NOMO-1 treated with dmso at 0.1 percent for 144 hours (cell line): ENCODE measurements at regions not wholly inside any gene's neighbourhood (a gene's known extent, or its start where the extent isn't known, plus 50 kb on each side); places are given as distances from the start of the nearest gene placed in this dataset.

Experiments used
- DNase-seq: peaks from one replicate; lab custom pipeline; 2025; ENCODE audit not compliant: unreplicated experiment; lab: John Stamatoyannopoulos, UW

DNA sequence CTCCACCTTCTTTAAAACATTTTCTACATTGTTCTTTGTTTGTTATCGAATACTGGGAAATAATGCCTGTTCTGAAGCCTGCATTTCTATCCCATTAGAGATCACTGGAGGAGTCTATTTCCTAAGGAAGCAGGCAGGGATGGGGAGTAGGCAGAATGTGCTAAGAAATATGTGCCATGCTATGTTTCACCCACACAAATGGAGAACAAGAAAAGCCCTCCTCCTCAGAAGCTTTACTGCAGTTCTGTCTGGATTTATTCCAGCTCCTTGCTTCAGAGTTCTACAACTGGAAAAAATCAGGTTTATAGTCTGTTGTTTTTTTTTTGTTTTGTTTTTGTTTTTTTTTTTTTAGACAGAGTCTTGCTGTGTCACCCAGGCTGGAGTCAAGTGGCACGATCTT lies 825.1 kb downstream of the SLC4A3 start:
- no peak for DNase-seq

DNA sequence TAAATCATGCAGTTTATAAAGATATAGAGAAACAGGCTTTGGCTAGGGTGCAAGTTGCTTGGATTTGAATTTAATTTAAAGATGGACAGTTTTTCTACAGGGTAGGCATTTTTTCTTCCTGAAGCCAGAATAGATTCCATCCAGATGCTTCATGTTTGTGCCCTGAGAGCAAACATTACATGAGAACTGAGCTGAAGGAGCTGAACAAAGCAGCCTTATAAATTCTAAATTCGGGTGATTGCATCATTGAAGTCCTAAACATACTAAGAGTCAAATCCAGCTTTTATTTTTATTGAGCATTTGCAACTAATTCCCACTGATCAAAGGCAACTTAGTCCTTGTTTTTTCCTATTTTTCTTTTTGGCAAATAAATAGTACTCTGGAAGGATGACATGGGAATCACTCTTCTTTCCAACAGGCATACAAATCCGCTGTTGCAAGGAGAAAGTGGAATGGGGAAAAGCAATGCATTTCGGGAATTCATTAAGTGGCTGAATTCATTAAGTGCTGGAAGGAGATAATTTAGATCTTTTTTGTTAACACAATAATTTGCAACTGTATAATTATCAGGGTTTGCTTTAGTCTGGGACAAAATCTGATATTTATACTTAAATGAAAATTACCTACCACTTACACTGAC lies 828.0 kb downstream of the SLC4A3 start:
- no peak for DNase-seq

DNA sequence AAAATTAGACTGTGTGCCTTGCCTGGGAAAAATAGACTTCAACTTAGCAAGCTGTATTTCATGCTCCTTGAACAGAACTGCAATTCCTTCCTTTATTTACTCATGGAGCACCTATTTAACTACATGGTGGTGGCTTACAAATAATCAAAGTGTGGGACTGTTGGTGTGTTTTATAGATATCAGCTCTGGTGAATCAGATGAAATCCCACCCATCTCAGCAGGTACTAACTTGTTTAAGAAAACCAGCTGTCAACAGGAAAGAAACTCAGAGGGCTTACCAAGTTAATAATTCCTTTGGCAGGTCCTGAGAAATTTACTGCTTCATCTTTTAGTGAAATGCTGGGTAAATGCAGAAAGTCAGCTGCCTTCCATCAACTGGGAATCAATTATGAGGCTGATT lies 830.6 kb downstream of the SLC4A3 start:
- no peak for DNase-seq

DNA sequence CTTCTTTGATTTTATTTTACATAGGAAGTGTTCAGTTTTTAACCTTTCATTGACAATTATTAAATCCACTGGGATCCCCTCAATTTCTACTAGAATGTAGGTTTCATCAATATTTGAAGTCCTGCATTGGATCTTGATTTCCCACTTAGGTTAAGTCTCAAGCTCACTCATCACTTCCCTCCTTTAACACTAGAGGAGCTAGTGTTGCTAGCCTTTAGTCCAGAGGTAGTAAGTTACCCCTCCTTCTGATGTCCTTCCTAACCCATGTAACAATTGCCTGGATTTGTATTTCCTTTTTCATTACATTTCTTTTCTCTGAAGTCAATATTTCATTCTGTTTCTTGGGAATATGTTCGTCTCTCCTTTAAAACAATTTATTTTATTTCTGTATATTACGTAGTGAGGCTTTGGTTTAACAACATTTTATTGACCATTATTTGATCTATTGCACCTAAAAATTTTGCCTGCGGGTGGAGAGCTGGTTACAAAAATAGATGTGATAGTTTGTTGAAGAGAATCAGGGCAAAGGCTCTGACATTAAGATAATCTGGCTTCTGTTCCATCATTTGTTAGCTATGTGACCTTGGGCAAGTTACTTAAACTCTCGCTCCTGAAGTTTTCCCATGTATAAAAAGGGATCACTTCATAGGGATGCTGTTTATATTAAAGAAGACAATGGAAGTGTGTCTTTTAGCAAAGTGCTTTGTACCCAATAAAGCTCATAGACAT lies 833.0 kb downstream of the SLC4A3 start:
- DNase-seq, result no peak

DNA sequence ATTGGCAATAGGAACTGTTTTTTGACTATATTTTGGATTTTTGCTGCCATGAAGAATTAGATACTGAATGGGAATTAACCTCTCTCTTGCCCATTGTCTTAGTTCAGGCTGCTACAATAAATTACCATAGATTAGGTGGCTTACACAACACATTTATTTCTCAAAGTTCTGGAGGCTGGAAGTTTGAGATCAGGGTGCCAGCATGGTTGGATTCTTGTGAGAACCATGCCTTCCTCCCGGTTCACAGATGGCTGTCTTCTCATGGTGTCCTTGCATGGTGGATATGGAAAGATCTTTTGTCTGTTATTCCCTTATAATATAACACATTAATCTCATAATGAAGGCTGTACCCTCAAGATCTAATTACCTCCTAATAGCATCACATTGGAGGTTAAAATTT lies 836.4 kb downstream of the SLC4A3 start:
- DNase-seq, result no peak

DNA sequence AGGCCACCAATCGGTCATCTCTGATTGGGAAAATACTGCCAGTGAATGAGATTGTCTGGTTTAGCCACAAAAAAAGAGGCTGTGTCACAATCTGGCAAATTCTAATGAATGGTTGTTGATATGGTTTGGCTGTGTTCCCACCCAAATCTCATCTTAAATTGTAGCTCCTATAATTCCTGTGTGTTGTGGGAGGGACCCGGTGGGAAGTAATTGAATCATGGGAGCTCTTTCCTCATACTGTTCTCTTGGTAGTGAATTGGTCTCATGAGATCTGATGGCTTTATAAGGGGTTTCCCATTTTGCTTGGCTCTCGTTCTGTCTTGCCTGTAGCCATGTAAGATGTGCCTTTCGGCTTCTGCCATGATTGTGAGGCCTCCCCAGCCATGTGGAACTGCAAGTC lies 838.3 kb downstream of the SLC4A3 start:
- DNase-seq, result no peak

DNA sequence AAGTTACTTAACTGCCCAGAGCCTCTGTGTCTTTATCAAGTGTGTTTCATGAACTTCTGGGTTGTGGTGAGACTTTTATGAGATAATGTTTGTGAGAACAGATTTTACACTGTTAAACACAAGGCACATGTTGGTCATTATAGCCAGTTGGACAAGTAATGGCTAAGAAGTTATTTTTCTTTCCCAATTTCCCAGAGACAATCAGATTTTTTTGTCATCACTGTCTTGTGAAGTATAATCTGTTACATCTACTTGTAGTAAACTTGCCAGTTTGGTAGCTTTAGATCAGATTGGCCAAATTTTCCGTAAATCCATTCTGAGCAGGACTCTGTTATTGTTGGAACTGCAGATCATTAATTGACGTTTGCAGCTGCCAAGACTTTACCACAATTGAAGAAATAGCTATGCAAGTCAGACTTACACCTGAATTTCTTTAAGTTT lies 838.8 kb downstream of the SLC4A3 start:
- no peak for DNase-seq

DNA sequence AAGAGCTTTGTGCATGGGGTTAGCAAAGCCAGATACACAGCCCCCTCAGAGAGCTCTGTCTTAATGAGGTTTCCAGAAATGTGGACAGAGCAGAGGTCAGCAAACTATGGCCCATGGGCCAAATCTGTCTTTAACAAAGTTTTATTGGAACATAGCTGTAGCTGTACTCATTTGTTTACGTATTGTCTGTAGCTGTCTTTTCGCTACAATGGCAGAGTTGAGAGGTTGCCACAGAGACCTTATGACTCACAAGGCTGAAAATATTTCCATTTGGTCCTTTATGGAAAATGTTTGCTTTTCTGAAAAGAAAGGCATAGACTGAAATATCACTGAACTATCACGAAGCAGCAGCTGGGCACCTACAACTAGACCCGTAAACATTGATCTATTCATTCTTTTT lies 841.8 kb downstream of the SLC4A3 start:
- DNase-seq, result no peak

DNA sequence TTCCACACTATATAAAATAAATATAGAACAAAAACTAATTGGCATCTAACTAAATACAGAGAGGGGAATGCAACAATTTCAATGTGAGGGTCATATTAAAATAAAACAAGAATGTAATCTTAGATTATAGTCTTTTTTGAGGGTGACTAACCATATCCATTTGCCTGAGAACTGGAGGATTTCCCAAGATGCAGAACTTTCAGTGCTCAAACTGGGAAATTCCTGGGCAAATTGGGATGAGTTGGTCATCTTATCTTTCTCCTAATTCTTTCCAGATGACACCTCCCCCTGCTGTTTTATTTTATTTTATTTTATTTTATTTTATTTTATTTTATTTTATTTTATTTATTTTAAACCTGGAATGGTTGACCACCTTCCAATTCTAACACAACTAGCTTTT lies 846.2 kb downstream of the SLC4A3 start:
- DNase-seq, result no peak

DNA sequence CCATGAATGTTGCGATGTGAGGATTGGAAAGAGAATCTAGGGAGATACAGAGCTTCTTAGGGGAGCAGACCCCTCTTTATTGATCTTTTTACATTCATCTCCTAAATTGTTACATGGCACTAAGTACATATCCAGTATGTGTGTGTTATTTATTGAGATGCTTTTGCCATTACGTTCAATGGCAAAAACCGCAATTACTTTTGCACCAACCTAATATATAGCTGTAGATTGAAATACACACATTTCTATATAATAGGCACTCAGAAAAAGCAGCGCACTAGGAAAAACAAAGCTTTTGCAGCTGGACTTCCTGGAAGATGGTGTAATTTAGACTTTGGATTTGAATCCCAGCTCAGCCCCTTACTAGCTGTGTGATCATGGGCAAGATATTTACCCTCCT lies 849.4 kb downstream of the SLC4A3 start:
- no peak for DNase-seq

DNA sequence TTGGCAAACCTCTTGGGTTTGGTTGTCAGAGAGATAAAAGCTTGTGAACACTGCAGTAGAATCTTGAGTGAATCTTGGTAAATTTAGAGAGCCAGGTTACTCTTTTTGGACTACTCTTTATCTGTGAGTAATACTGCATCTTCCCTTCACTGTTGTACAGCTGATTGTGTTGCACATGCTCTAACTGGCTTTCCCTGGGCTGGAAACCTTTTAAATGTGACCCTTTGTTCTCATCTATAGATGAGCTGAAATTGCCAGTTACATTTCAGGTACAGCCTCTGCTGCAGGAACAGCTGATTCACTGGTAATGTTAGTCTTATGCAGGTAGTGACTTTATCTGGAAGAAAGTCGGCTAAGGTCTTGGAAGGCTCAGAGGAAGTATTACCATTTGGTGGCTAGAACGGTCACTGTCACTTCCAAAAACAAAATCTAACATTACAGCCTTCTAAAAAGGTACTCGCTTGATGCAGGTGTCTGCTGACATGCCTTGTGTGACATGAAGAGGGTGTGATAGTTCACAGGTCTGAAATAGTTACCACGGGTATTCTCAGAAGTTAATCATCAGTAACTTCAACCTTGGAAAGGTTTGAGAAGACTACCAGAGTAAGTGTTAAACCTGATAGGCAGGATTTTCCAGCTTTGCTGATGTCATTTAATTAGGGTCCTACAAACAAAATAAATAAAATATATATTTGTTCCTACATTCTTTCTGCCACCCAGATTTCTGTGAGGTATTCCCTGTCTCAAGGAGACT lies 851.1 kb downstream of the SLC4A3 start:
- DNase-seq, result no peak

DNA sequence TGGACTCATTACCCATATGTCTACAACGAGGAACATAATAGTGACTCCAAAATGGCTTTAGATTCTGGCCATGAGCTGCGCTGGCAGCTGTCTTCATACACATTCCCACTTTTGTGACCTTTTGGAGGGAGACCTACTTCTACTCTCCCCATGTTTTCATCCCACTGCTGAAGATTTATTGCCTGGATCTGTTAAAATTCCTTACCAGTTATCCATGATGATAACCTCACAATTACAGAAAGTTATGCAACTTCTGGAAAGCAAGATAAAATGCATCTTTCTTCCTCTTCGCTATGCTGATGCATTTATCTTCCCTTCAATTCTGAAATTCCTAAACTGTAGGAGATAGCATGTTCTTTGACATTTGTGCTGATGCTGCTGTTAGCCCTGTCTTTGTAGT lies 855.3 kb downstream of the SLC4A3 start:
- DNase-seq, result no peak

DNA sequence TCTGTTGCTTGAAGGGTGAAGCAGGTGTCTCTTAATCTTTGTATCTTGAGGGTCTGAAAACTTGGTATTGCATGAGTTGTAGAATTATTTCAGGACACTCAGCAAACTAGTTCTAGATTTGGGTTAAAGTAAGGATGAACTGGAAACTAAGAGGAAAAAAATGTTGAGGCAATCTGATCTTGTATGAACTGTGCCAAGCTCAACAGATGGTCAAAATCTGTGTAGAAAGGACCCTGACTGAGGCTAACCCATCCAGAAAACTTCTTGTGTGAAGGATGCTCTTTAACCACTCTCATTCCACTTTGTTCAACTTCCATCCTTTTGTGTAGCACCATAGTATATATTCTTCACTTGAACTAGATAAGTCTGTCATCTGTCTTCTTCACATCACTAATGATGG lies 861.7 kb downstream of the SLC4A3 start:
- no peak for DNase-seq

DNA sequence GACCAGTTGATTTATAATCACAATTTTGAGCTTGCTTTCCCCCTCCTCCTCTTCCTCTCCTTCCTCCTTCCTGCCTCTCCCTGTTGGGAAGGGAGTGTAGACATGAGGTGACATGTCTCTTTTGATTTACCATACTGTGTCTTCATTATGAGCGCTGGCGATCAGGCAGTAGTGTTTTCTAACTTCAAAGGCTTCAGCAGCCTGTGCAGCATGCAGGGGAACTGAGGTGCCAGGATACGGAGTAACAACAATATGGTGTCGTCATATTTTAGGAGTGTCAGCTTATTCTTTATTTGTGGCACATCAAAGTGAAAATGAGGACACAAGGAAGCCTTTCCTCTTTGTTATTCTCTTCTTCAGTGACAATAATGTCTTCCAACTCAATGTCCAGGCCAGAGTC lies 864.2 kb downstream of the SLC4A3 start:
- DNase-seq, result no peak

DNA sequence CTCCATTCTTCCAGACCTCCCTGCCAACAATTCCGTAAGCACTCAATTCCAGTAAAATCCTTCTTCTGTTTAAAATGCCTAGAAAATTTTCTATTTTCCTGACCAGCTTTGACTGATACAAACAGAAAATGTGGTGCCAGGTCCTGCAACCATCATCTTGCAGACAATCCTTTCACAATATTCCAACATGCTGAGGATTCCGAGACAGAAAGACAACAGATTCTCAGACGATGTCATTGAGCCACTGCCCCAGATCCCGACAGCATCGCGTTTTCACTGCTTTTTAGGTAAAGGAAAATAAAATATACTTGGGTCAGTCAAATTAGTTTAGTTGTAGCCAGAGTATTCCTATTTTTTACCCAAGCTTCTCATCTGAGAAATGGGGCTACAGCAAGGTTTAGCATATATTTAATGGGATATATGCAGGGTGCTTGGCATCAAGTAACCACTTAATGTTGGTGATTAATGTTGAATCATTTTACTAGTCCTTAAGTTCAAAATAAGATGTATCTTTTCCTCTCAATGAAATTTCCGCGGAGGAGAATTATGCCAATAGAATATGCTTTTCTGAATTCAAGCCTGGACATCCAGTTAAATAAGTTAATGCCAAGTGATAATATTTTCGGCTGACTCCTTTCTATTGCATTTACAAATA lies 866.6 kb downstream of the SLC4A3 start:
- no peak for DNase-seq

DNA sequence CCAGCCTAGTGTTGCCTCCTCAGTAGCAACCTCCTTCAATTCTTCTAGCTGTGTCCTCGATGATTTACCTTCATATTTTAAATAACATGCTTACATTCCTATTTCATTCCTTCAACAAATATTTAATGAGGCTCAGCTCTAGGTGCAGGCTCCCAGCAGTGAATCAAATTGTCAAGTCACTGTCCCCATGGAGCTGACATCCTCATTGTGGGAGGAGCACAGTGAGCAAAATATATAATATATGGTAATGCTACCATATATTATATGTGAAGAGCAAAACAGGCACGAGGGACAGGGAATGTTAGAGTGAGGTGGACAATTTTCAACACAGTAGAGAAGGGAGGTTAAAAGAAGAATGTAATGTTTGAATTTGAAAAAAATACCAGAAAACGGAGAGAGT lies 869.1 kb downstream of the SLC4A3 start:
- no peak for DNase-seq

DNA sequence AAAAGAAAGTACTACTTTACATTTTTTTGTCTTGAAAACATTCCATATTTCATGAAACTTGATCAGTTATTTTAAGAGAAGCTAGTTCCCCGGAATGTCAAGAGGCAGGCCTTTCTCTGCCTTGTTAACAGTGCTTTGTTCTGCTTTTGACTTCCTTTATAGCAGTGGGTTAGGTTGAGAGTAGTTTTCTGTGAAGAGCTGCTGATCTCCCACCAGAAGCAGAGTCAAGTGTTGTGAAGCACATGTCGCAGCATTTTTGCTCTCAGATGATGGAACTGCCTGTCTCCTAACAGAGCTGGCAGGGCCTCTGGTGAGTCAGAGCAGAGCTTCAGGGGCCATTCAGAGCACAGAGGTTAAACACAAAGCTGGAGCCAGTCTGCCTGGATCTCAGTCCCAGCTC lies 871.8 kb downstream of the SLC4A3 start:
- no peak for DNase-seq

DNA sequence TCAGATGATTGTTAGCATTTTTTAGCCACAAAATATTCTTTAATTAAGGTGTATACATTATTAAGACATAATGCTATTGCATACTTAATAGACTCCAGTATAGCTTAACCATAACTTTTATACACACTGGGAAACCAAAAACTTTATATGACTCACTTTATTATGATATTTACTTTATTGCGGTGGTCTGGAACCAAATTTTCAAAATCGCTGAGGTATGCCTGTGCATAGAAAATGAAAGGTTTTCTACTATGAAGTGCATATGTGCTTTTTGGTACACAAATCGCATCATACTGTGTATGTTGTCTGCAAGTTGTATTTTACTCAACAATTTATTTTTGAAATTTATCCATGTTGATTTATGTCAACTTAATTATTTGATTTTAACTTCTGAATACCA lies 875.1 kb downstream of the SLC4A3 start:
- DNase-seq, result no peak

DNA sequence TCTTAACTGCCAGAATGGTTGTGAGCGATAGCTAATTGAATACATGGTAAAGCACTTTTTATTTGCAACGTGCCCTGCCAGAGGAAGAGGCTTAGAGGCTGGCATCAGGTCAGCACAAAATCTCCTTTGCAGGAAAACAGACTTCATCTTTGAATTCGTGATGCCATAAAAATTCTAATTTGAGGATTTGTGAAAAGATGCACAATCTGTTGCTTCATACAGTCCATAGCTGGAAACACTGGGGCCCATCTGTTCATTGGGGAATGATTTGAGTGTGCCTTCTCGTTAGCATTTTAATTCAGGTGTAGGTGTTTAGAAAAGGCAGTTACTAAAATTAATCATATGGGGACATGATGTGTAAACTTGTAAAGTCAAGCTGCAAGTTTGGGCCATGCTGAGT lies 876.0 kb downstream of the SLC4A3 start:
- no peak for DNase-seq

DNA sequence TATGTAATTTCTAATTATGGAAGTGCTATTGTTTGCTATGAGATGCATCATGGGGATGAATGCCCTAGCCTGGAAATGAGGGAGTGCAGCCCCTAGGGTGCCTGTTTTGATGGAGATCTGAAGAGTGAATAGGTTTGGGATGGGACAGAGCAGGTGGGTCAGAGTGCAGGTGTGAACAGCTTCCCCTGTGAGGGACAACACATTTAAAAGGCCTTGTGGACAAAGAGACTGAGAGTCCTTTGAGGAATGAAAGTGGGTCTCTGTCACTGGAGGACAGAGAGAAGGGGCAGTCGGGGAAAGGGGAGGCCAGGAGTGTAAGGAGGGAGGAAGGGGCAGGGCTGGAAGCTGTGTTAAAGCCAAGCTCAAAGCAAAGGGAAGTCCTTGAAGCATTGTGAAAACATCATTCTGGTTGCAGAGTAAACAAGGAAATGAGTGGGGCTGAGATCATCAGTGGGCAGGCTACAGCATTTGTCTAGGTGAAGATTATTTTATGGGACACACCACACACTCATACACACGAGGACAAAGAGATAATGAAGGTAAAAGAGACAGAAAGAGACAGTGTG lies 877.6 kb downstream of the SLC4A3 start:
- no peak for DNase-seq

DNA sequence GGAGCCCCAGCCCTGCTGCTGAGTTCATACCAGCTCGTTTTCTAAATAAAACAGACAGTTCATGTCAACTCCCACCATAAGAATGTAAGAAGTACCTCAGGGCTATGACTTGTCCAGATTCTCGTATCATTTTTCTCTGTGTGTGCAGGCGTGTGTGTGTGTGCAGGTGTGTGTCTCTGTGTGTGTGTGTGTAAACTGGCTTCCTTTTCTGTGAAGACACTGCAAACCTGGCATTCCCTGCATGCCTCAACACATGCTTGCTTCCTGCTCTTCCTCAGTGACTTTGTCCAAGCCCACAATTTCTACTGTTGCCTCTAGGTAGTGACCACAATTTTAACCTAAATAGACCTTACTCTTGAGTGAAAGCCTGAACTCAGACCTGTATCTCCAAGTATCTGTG lies 879.0 kb downstream of the SLC4A3 start:
- no peak for DNase-seq
